ENCODE measurements at regions not wholly inside any gene's neighbourhood (a gene's known extent, or its start where the extent isn't known, plus 50 kb on each side); places are given as distances from the start of the nearest gene placed in this dataset.

DNA sequence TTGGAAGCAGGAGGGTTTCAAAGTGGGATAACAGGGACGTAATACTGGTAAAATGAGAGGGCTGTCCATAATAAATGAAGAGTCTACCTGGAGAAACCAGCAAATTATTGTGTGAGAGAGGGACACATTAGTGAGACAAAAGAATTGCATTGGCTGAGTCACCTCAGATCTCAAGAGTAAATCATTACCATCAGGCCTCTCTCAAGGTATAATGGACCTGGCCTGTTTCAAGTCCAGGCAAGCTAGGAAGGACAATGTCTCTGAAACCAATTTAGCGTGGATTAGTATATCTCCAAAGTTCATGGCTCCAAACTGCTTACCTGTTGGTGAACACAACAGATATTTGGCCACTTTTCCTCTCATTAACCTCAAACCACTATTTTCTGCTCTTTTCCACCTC lies 471.4 kb downstream of the CMPK2 start:
- Histone ChIP-seq H3K4me3 (ENCODE audit: extremely low read depth in 1 of 4, insufficient read depth in 2 of 4, low read depth in 3 of 4, low read length in 4 of 4) (no peak overlapping the region), H4K5ac (ENCODE audit: insufficient read length, low read depth, low read length) (no peak overlapping the region), H3K9ac (replicated peaks in 1 of 4; ENCODE audit: extremely low read depth in 1 of 4, low read depth in 3 of 4, low read length in 3 of 4) (no peak overlapping the region), H3K18ac (ENCODE audit: extremely low read depth, low read length) (no peak overlapping the region), H3K56ac (replicated peaks; ENCODE audit: insufficient read length, low read depth, low read length) (no peak overlapping the region), H4K8ac (ENCODE audit: extremely low read depth, insufficient read depth, low read length) (no peak overlapping the region), H4K20me1 (replicated peaks in 1 of 2; ENCODE audit: control insufficient read depth in 1 of 2, insufficient read depth in 2 of 2, low read length in 2 of 2) (peaks cover 0 to 3% of the 10 kb centered on the region in 2 experiments), H2BK12ac (ENCODE audit: low read depth, low read length) (no peak overlapping the region), H2BK15ac (ENCODE audit: low read length) (no peak overlapping the region), H3K23me2 (ENCODE audit: low read depth, low read length) (no peaks in the 10 kb centered on the region; the same call in 1 of the 2 replicates), H3K27ac (ENCODE audit: low read depth, low read length) (no peak overlapping the region), H2BK20ac (ENCODE audit: low read length) (no peak overlapping the region), H2BK5ac (ENCODE audit: low read depth, low read length) (no peak overlapping the region), H3K4ac (replicated peaks; ENCODE audit: insufficient read length, low read depth, low read length) (no peak overlapping the region), H4K91ac (replicated peaks; ENCODE audit: insufficient read length, low read length) (no peak overlapping the region), H3K79me1 (ENCODE audit: low read depth, low read length) (no peaks in the 10 kb centered on the region), H3K23ac (ENCODE audit: insufficient read length) (no peak overlapping the region), H3K27me3 (replicated peaks in 1 of 4; ENCODE audit: control insufficient read depth in 3 of 4, extremely low read depth in 1 of 4, insufficient read depth in 3 of 4, low read length in 3 of 4) (no peaks in the 10 kb centered on the region), H2AFZ (ENCODE audit: low read length) (no peak overlapping the region), H3K36me3 (ENCODE audit: control insufficient read depth in 2 of 4, insufficient read depth in 4 of 4, low read length in 3 of 4) (no peaks in the 10 kb centered on the region), H3K4me1 (replicated peaks in 1 of 4; ENCODE audit: control insufficient read depth in 3 of 4, insufficient read depth in 4 of 4, low read length in 3 of 4) (no peaks in the 10 kb centered on the region), H3K14ac (ENCODE audit: insufficient read length) (no peak overlapping the region), H3K4me2 (ENCODE audit: insufficient read depth in 1 of 2, low read depth in 2 of 2, low read length in 2 of 2) (no peak overlapping the region), H3K79me2 (ENCODE audit: control insufficient read depth in 1 of 2, insufficient read depth in 2 of 2, low read length in 2 of 2) (no peaks in the 10 kb centered on the region), H2BK120ac (replicated peaks; ENCODE audit: low read depth, low read length) (no peak overlapping the region), H3K9me3 (ENCODE audit: insufficient read depth in 2 of 2, low read depth in 1 of 2, low read length in 1 of 2) (no peaks in the 10 kb centered on the region), H2AK5ac (ENCODE audit: low read depth, low read length) (no peak overlapping the region)
- 98% methylated on average over 2 of the region's 2 CpGs; no CpG with 5 or more reads in 1 of the 2 experiments for WGBS, 2 experiments (ENCODE audit: extremely low coverage in 1 of 2, insufficient coverage in 1 of 2, insufficient read length in 1 of 2, insufficient replicate concordance in 2 of 2, low coverage in 1 of 2, low lambda C conversion rate in 2 of 2, missing lambda C conversion rate in 1 of 2)
- FAIRE-seq (no peak), DNase-seq (ENCODE audit: low read depth in 1 of 2, low spot score in 2 of 2) (no peak)
- ChIA-PET POLR2A (ENCODE audit: partially characterized antibody) (no interaction called here), CTCF (ENCODE audit: partially characterized antibody) (interaction anchor here (0.6 kb wide), 1 partner anchor 38 kb away, joined by 3 read pairs; no protein-coding TSS in a partner anchor)
- TF ChIP-seq TEAD4 (IDR thresholded peaks at IDR 0.05; ENCODE audit: low read depth, low read length) (no peak), SIRT6 (IDR thresholded peaks at IDR 0.05; ENCODE audit: low read length) (no peak)
- TF ChIP-seq, protein P1, sequence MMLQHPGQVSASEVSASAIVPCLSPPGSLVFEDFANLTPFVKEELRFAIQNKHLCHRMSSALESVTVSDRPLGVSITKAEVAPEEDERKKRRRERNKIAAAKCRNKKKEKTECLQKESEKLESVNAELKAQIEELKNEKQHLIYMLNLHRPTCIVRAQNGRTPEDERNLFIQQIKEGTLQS (IDR thresholded peaks at IDR 0.05; ENCODE audit: insufficient read depth, low read depth, low read length), result no peak

All from H1 (cell line).